HepG2 (cell line): ENCODE measurements at regions not wholly inside any gene's neighbourhood (a gene's known extent, or its start where the extent isn't known, plus 50 kb on each side); places are given as distances from the start of the nearest gene placed in this dataset.
A peak's percentile ranks its signal among the peaks of the same experiment; 100 is the strongest.

ENCODE experiments used
- BHLHE40 ChIP-seq: IDR thresholded peaks from 2 replicates; pipeline ENCODE4 v1.6.1; 2011; ENCODE audit warnings: low read length, improper control_type of control experiment
- ETV5 ChIP-seq: IDR thresholded peaks from 2 replicates; pipeline ENCODE4 v1.6.1; 2018; ENCODE audit warnings: missing biosample characterization, missing genetic modification reagents, inconsistent platforms, borderline replicate concordance
- FOXA1 ChIP-seq, 2 experiments: fragments of 450-650 bp in 1 of 2; sonication (generic) in 1 of 2; formaldehyde crosslinking in 1 of 2; IDR thresholded peaks; 2 replicates each; pipeline versions ENCODE4 v1.4.0 to v1.6.1; 2016 to 2020; ENCODE audit warnings: missing genetic modification reagents in 1 of 2
- HOXD1 ChIP-seq: sonication (generic); formaldehyde crosslinking; IDR thresholded peaks from 2 replicates; pipeline ENCODE4 v1.5.0; 2020; ENCODE audit warnings: missing genetic modification reagents
- IKZF1 ChIP-seq: fragments of 450-650 bp; IDR thresholded peaks from 2 replicates; pipeline ENCODE4 v1.7.1; 2016
- LCORL ChIP-seq, 2 experiments: fragments of 450-650 bp in 1 of 2; sonication (generic) in 1 of 2; formaldehyde crosslinking in 1 of 2; IDR thresholded peaks; 2 replicates each; pipeline versions ENCODE4 v1.5.0 to v1.6.1; 2017 to 2020; ENCODE audit warnings: antibody characterized with exemption in 1 of 2, missing genetic modification reagents in 1 of 2
- MXD1 ChIP-seq: sonication (generic); formaldehyde crosslinking; IDR thresholded peaks from 2 replicates; pipeline ENCODE4 v1.4.0; 2020; ENCODE audit warnings: mild to moderate bottlenecking, missing genetic modification reagents
- PHF8 ChIP-seq: sonication (generic); formaldehyde crosslinking; IDR thresholded peaks from 2 replicates; pipeline ENCODE4 v1.5.0; 2020; ENCODE audit warnings: missing genetic modification reagents
- POLR2AphosphoS2 ChIP-seq: IDR thresholded peaks from 2 replicates; pipeline ENCODE4 v1.6.1; 2011; ENCODE audit warnings: low read depth, low read length, improper control_type of control experiment
- RAD21 ChIP-seq: fragments of 450-650 bp; formaldehyde crosslinking; IDR thresholded peaks from 2 replicates; pipeline ENCODE4 v1.5.0; 2020; ENCODE audit warnings: mild to moderate bottlenecking
- RXRB ChIP-seq: IDR thresholded peaks from 2 replicates; pipeline ENCODE4 v1.6.1; 2016; ENCODE audit warnings: borderline replicate concordance, missing genetic modification reagents, missing compliant biosample characterization
- SIX1 ChIP-seq: sonication (generic); formaldehyde crosslinking; IDR thresholded peaks from 2 replicates; pipeline ENCODE4 v1.4.0; 2020; ENCODE audit warnings: missing genetic modification reagents, borderline replicate concordance
- SKI ChIP-seq: fragments of 450-650 bp; IDR thresholded peaks from one replicate; pipeline ENCODE4 v1.6.1; 2018; ENCODE audit warnings: mild to moderate bottlenecking; ENCODE audit not compliant: partially characterized antibody
- SRSF9 ChIP-seq: fragments of 200-400 bp; formaldehyde crosslinking; IDR thresholded peaks from 2 replicates; pipeline ENCODE4 v1.6.1; 2018; ENCODE audit warnings: borderline replicate concordance, mild to moderate bottlenecking, low read depth, low read length; ENCODE audit not compliant: insufficient read depth, poor library complexity, severe bottlenecking
- TBP ChIP-seq: sonication (generic); formaldehyde crosslinking; IDR thresholded peaks from 2 replicates; pipeline ENCODE4 v1.5.0; 2020; ENCODE audit warnings: missing genetic modification reagents
- THAP11 ChIP-seq: IDR thresholded peaks from 2 replicates; pipeline ENCODE4 v1.6.1; 2016; ENCODE audit warnings: missing biosample characterization, missing genetic modification reagents
- ZBTB37 ChIP-seq: sonication (generic); formaldehyde crosslinking; IDR thresholded peaks from 2 replicates; pipeline ENCODE4 v1.4.0; 2020; ENCODE audit warnings: mild to moderate bottlenecking, missing genetic modification reagents
- ZC3H4 ChIP-seq: sonication (generic); formaldehyde crosslinking; IDR thresholded peaks from 2 replicates; pipeline ENCODE4 v1.4.0; 2020; ENCODE audit warnings: missing genetic modification reagents, borderline replicate concordance
- ZFP37 ChIP-seq: sonication (generic); formaldehyde crosslinking; IDR thresholded peaks from 2 replicates; pipeline ENCODE4 v1.4.0; 2020; ENCODE audit warnings: missing genetic modification reagents, borderline replicate concordance
- ZNF34 ChIP-seq: sonication (generic); formaldehyde crosslinking; IDR thresholded peaks from 2 replicates; pipeline ENCODE4 v1.4.0; 2020; ENCODE audit warnings: mild to moderate bottlenecking, missing genetic modification reagents, borderline replicate concordance
- ZNF354B ChIP-seq: sonication (generic); formaldehyde crosslinking; IDR thresholded peaks from 2 replicates; pipeline ENCODE4 v1.8.0; 2022; ENCODE audit warnings: mild to moderate bottlenecking, missing genetic modification reagents
- ZNF446 ChIP-seq: sonication (generic); formaldehyde crosslinking; IDR thresholded peaks from 2 replicates; pipeline ENCODE4 v1.5.0; 2020; ENCODE audit warnings: mild to moderate bottlenecking, missing genetic modification reagents
- ZNF564 ChIP-seq: sonication (generic); formaldehyde crosslinking; IDR thresholded peaks from 2 replicates; pipeline ENCODE4 v1.8.1; 2023; ENCODE audit warnings: mild to moderate bottlenecking, missing genetic modification reagents
- ZNF704 ChIP-seq: sonication (generic); formaldehyde crosslinking; IDR thresholded peaks from 2 replicates; pipeline ENCODE4 v1.8.1; 2023; ENCODE audit warnings: mild to moderate bottlenecking, inconsistent platforms, moderate library complexity, missing genetic modification reagents, borderline replicate concordance
- TF ChIP-seq, protein P1 (sequence below): sonication (generic); IDR thresholded peaks from 2 replicates; pipeline ENCODE4 v1.6.1; 2016; ENCODE audit warnings: low read depth, borderline replicate concordance
- TF ChIP-seq, protein P2 (sequence below): sonication (generic); formaldehyde crosslinking; IDR thresholded peaks from 2 replicates; pipeline ENCODE4 v1.8.0; 2022; ENCODE audit warnings: missing genetic modification reagents, mild to moderate bottlenecking, inconsistent platforms, borderline replicate concordance

GRCh38 chr15:31215490-31216214, 111.0 kb upstream of the KLF13 start (continued):
- TF ChIP-seq SRSF9 = no peak
- TF ChIP-seq FOXA1 (IDR thresholded peaks at IDR 0.05) = no peak
- no peak for TF ChIP-seq FOXA1 (CRISPR knock-in tag; IDR thresholded peaks at IDR 0.05)
- no peak for TF ChIP-seq ZC3H4
- no peak for TF ChIP-seq POLR2AphosphoS2
- no peak for TF ChIP-seq ZNF704 (CRISPR knock-in tag)
- no peak for TF ChIP-seq LCORL (IDR thresholded peaks at IDR 0.05)
- peak; percentile 65 for TF ChIP-seq LCORL (CRISPR knock-in tag; IDR thresholded peaks at IDR 0.05)
- TF ChIP-seq, protein P1, sequence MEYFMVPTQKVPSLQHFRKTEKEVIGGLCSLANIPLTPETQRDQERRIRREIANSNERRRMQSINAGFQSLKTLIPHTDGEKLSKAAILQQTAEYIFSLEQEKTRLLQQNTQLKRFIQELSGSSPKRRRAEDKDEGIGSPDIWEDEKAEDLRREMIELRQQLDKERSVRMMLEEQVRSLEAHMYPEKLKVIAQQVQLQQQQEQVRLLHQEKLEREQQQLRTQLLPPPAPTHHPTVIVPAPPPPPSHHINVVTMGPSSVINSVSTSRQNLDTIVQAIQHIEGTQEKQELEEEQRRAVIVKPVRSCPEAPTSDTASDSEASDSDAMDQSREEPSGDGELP = no peak
- no peak for TF ChIP-seq ZNF446 (CRISPR knock-in tag)
- TF ChIP-seq SKI = peak; percentile 24
- TF ChIP-seq BHLHE40 = 0 out of 2 replicates have a peak, but pooled peaks have one; percentile 8
- TF ChIP-seq SIX1 = no peak
- TF ChIP-seq PHF8 (CRISPR knock-in tag) = peak; percentile 37; the same call in 1 of the 2 replicates
- TF ChIP-seq TBP (CRISPR knock-in tag) = 0 out of 2 replicates have a peak, but pooled peaks have one; percentile 13
- peak; percentile 57; the same call in 1 of the 2 replicates for TF ChIP-seq HOXD1 (CRISPR knock-in tag)
- peak; percentile 67; the same call in 1 of the 2 replicates for TF ChIP-seq MXD1 (CRISPR knock-in tag)
- no peak for TF ChIP-seq ZNF354B (CRISPR knock-in tag)
- no peak; the same call in 1 of the 2 replicates for TF ChIP-seq RXRB (CRISPR knock-in tag)
- TF ChIP-seq IKZF1 = no peak
- TF ChIP-seq ZBTB37 (CRISPR knock-in tag) = no peak
- TF ChIP-seq, protein P2, sequence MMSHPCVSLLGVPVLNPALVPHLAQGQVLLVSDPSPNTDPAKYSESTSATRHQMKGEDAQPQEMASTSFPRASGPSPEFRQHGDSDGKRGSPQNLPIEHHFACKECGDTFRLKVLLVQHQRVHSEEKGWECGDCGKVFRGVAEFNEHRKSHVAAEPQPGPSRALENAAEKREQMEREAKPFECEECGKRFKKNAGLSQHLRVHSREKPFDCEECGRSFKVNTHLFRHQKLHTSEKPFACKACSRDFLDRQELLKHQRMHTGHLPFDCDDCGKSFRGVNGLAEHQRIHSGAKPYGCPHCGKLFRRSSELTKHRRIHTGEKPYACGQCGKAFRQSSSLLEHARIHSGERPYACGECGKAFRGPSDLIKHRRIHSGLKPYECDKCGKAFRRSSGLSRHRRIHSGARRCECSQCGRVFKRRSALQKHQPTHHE (CRISPR knock-in tag) = no peak
- no peak for TF ChIP-seq THAP11 (CRISPR knock-in tag)
- no peak for TF ChIP-seq ZFP37
- no peak for TF ChIP-seq ZNF34 (CRISPR knock-in tag)
- TF ChIP-seq RAD21 = peak; percentile 93
- TF ChIP-seq ETV5 (CRISPR knock-in tag) = peak; percentile 56; the same call in 1 of the 2 replicates
- TF ChIP-seq ZNF564 = no peak
